ENCODE measurements at regions not wholly inside any gene's neighbourhood (a gene's known extent, or its start where the extent isn't known, plus 50 kb on each side); places are given as distances from the start of the nearest gene placed in this dataset.

GRCh38 chr14:25233613-25234012, 183.7 kb upstream of the STXBP6 start (continued):
- TF ChIP-seq, protein P1, sequence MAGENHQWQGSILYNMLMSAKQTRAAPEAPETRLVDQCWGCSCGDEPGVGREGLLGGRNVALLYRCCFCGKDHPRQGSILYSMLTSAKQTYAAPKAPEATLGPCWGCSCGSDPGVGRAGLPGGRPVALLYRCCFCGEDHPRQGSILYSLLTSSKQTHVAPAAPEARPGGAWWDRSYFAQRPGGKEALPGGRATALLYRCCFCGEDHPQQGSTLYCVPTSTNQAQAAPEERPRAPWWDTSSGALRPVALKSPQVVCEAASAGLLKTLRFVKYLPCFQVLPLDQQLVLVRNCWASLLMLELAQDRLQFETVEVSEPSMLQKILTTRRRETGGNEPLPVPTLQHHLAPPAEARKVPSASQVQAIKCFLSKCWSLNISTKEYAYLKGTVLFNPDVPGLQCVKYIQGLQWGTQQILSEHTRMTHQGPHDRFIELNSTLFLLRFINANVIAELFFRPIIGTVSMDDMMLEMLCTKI (IDR thresholded peaks at IDR 0.05; ENCODE audit: partially characterized antibody) = no peak
- TF ChIP-seq ZSCAN29 (IDR thresholded peaks at IDR 0.05) (no peak), SIRT6 (IDR thresholded peaks at IDR 0.05; ENCODE audit: low read depth, low read length) (no peak), PPARD (CRISPR knock-in tag; IDR thresholded peaks at IDR 0.05) (no peak), ZNF436 (CRISPR knock-in tag; IDR thresholded peaks at IDR 0.05) (no peak), ZNF274 (IDR thresholded peaks at IDR 0.05; ENCODE audit: borderline replicate concordance, low read depth, low read length) (no peak)

- DNase-seq (ENCODE audit: extremely low read depth in 1 of 4, low spot score in 3 of 4) (no peak), ATAC-seq (no peak), FAIRE-seq (no peak)
- no peaks in the 10 kb centered on the region for H3K27me3 ChIP-seq (ENCODE audit: control insufficient read depth in 2 of 2, insufficient read depth in 2 of 2, low read length in 2 of 2)
- ChIA-PET CTCF (ENCODE audit: low intra/inter-chr PET ratio) (no interaction called here), POLR2A (no interaction called here)
- intact Hi-C loops (cut with micrococcal nuclease) (no loop called here), in situ Hi-C loops (cut with MboI) (no loop called here)
- no peak overlapping the region for H2AFZ ChIP-seq (ENCODE audit: low read depth, low read length)
- H3K27ac ChIP-seq (ENCODE audit: extremely low read depth, low read depth, low read length) = no peak overlapping the region
- H3K9me1 ChIP-seq (ENCODE audit: control insufficient read depth, insufficient read depth, low read length) = no peaks in the 10 kb centered on the region
- BruUV-seq (replicated peaks) = no TSS peak
- no peak for TF ChIP-seq ZNF174 (CRISPR knock-in tag; IDR thresholded peaks at IDR 0.05)
- TF ChIP-seq SNIP1 (IDR thresholded peaks at IDR 0.05; ENCODE audit: low read depth) = no peak
- TF ChIP-seq, protein P2, sequence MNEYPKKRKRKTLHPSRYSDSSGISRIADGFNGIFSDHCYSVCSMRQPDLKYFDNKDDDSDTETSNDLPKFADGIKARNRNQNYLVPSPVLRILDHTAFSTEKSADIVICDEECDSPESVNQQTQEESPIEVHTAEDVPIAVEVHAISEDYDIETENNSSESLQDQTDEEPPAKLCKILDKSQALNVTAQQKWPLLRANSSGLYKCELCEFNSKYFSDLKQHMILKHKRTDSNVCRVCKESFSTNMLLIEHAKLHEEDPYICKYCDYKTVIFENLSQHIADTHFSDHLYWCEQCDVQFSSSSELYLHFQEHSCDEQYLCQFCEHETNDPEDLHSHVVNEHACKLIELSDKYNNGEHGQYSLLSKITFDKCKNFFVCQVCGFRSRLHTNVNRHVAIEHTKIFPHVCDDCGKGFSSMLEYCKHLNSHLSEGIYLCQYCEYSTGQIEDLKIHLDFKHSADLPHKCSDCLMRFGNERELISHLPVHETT (CRISPR knock-in tag; conservative IDR thresholded peaks at IDR 0.05 in 1 of 2, IDR thresholded peaks at IDR 0.05 in 1 of 2) = no peak
- TF ChIP-seq ZNF24 (IDR thresholded peaks at IDR 0.05) = no peak
- no peak for TF ChIP-seq ZNF197 (CRISPR knock-in tag; IDR thresholded peaks at IDR 0.05; ENCODE audit: low read depth)
- no peak for TF ChIP-seq ETV1 (tag; conservative IDR thresholded peaks at IDR 0.05; ENCODE audit: low read depth)
- TF ChIP-seq KDM1A (IDR thresholded peaks at IDR 0.05) = no peak
- no peak for TF ChIP-seq IRF2 (CRISPR knock-in tag; IDR thresholded peaks at IDR 0.05)
- no peaks in the 10 kb centered on the region for H4K20me1 ChIP-seq (replicated peaks; ENCODE audit: control insufficient read depth, insufficient read depth, low read length)
- WGBS (ENCODE audit: insufficient coverage, low coverage, missing lambda C conversion rate) = 0% methylated on average over 4 of the region's 4 CpGs
- no peak overlapping the region for H3K4me3 ChIP-seq
- H3K4me2 ChIP-seq (ENCODE audit: insufficient read depth, low read length) = no peak overlapping the region
- no peaks in the 10 kb centered on the region for H3K36me3 ChIP-seq (ENCODE audit: control insufficient read depth, insufficient read depth, low read length)
- H3K4me1 ChIP-seq (replicated peaks in 1 of 2; ENCODE audit: control insufficient read depth in 2 of 2, insufficient read depth in 2 of 2, low read length in 2 of 2) = no peaks in the 10 kb centered on the region
- no peaks in the 10 kb centered on the region for H3K79me2 ChIP-seq (ENCODE audit: control insufficient read depth, insufficient read depth, low read length)
- no peak overlapping the region for H3K9ac ChIP-seq (ENCODE audit: insufficient read depth in 1 of 2, low read depth in 2 of 2, low read length in 2 of 2)
- no peaks in the 10 kb centered on the region for H3K9me3 ChIP-seq (replicated peaks; ENCODE audit: control insufficient read depth, insufficient read depth, low read depth, low read length)
These were observed 181.1 kb upstream of the STXBP6 start for GRCh38 chr14:25231004-25231403.

Measured in K562 (cell line).